Fibroblast of pulmonary artery (primary cell): ENCODE measurements at regions not wholly inside any gene's neighbourhood (a gene's known extent, or its start where the extent isn't known, plus 50 kb on each side); places are given as distances from the start of the nearest gene placed in this dataset.

Experiments
- DNase-seq: peaks from one replicate; pipeline ENCODE4 v3.0.0-alpha.2; 2010; ENCODE audit warnings: low read depth
- H3K4me3 ChIP-seq: replicated peaks from 2 replicates; pipeline ENCODE4 v1.5.1; 2011; ENCODE audit warnings: low read depth, mild to moderate bottlenecking, control low read depth, low read length, moderate library complexity
- CTCF ChIP-seq: IDR thresholded peaks from 2 replicates; pipeline ENCODE4 v1.5.1; 2011; ENCODE audit warnings: mild to moderate bottlenecking, control low read depth, low read length, inconsistent platforms; ENCODE audit errors: missing control alignments

GRCh38 chr2:156800065-156800653, 364.0 kb downstream of the GPD2 start:
- no peak overlapping the region for H3K4me3 ChIP-seq
- DNase-seq, result no peak
- no peak for TF ChIP-seq CTCF

- no peak overlapping the region for H3K4me3 ChIP-seq
- TF ChIP-seq CTCF, result no peak
- no peak for DNase-seq
These were observed 364.7 kb downstream of the GPD2 start for GRCh38 chr2:156800781-156801361.

GRCh38 chr2:156803243-156803642, 367.1 kb downstream of the GPD2 start:
- no peak for DNase-seq
- H3K4me3 ChIP-seq, result no peak overlapping the region
- TF ChIP-seq CTCF, result no peak

- no peak for TF ChIP-seq CTCF
- H3K4me3 ChIP-seq, result no peak overlapping the region
- no peak for DNase-seq
These were observed 367.8 kb downstream of the GPD2 start for GRCh38 chr2:156803967-156804366.

- no peak for TF ChIP-seq CTCF
- H3K4me3 ChIP-seq, result no peak overlapping the region
- no peak for DNase-seq
These were observed 373.9 kb downstream of the GPD2 start for GRCh38 chr2:156810094-156810493.

GRCh38 chr2:156812496-156812895, 376.3 kb downstream of the GPD2 start:
- H3K4me3 ChIP-seq, result no peak overlapping the region
- DNase-seq, result no peak
- no peak for TF ChIP-seq CTCF

GRCh38 chr2:156817430-156817829, 381.3 kb downstream of the GPD2 start:
- H3K4me3 ChIP-seq, result no peak overlapping the region
- DNase-seq, result no peak
- TF ChIP-seq CTCF, result no peak
